LNCAP (cell line): ENCODE measurements at regions not wholly inside any gene's neighbourhood (a gene's known extent, or its start where the extent isn't known, plus 50 kb on each side); places are given as distances from the start of the nearest gene placed in this dataset.

Source experiments
- CTCF ChIP-seq: fragments of 450-650 bp; IDR thresholded peaks from 2 replicates; pipeline ENCODE4 v1.5.1; 2017; ENCODE audit warnings: mild to moderate bottlenecking

- no peak for TF ChIP-seq CTCF
Measured at GRCh38 chr4:63379750-63380522, 1029.3 kb downstream of the TECRL start.

GRCh38 chr4:63371001-63371400, 1038.2 kb downstream of the TECRL start:
- TF ChIP-seq CTCF, result no peak

- TF ChIP-seq CTCF, result no peak
Measured at GRCh38 chr4:63361628-63362027, 1047.6 kb downstream of the TECRL start.

GRCh38 chr4:63361066-63361465, 1048.2 kb downstream of the TECRL start:
- no peak for TF ChIP-seq CTCF

GRCh38 chr4:63349674-63350025, 1059.6 kb downstream of the TECRL start:
- no peak for TF ChIP-seq CTCF

GRCh38 chr4:63348735-63349673, 1060.2 kb downstream of the TECRL start:
- no peak for TF ChIP-seq CTCF

GRCh38 chr4:63325140-63325539, 1084.1 kb downstream of the TECRL start:
- TF ChIP-seq CTCF, result no peak
